Hepatocyte (in vitro differentiated cells): ENCODE measurements at regions not wholly inside any gene's neighbourhood (a gene's known extent, or its start where the extent isn't known, plus 50 kb on each side); places are given as distances from the start of the nearest gene placed in this dataset.

Experiments used
- DNase-seq: peaks from one replicate; pipeline ENCODE4 v3.0.0-alpha.2; 2016; ENCODE audit warnings: low spot score
- H2AFZ ChIP-seq: fragments of 200-600 bp; sonication (generic); 2 replicates; pipeline ENCODE4 v1.6.0; 2016; ENCODE audit warnings: antibody characterized with exemption, mild to moderate bottlenecking
- H3K27ac ChIP-seq: fragments of 200-600 bp; sonication (generic); 2 replicates; pipeline ENCODE4 v1.5.1; 2016; ENCODE audit warnings: mild to moderate bottlenecking
- H3K27me3 ChIP-seq: fragments of 200-600 bp; sonication (generic); 2 replicates; pipeline ENCODE4 v1.6.1; 2016
- H3K36me3 ChIP-seq: fragments of 200-600 bp; sonication (generic); replicated peaks from 2 replicates; pipeline ENCODE4 v1.5.1; 2016; ENCODE audit warnings: low read depth; ENCODE audit not compliant: insufficient read depth
- H3K4me1 ChIP-seq: fragments of 200-600 bp; sonication (generic); 2 replicates; pipeline ENCODE4 v1.5.1; 2016; ENCODE audit warnings: mild to moderate bottlenecking, moderate library complexity; ENCODE audit not compliant: insufficient read depth
- H3K4me2 ChIP-seq: fragments of 200-600 bp; sonication (generic); 2 replicates; pipeline ENCODE4 v1.6.0; 2016
- H3K4me3 ChIP-seq: fragments of 200-600 bp; sonication (generic); 2 replicates; pipeline ENCODE4 v1.5.1; 2016; ENCODE audit warnings: mild to moderate bottlenecking
- H3K79me2 ChIP-seq: fragments of 200-600 bp; sonication (generic); 2 replicates; pipeline ENCODE4 v1.6.0; 2017; ENCODE audit warnings: mild to moderate bottlenecking
- H3K9me2 ChIP-seq: fragments of 200-600 bp; sonication (generic); replicated peaks from 2 replicates; pipeline ENCODE4 v1.6.0; 2017; ENCODE audit warnings: mild to moderate bottlenecking; ENCODE audit not compliant: insufficient read depth
- H3K9me3 ChIP-seq: fragments of 200-600 bp; sonication (generic); 2 replicates; pipeline ENCODE4 v1.5.1; 2016; ENCODE audit warnings: low read depth, mild to moderate bottlenecking
- H4K20me1 ChIP-seq: fragments of 200-600 bp; sonication (generic); 2 replicates; pipeline ENCODE4 v1.6.0; 2016; ENCODE audit warnings: mild to moderate bottlenecking; ENCODE audit not compliant: insufficient read depth, poor library complexity, severe bottlenecking
- CTCF ChIP-seq: fragments of 200-600 bp; sonication (generic); IDR thresholded peaks from 2 replicates; pipeline ENCODE4 v1.5.1; 2016; ENCODE audit warnings: antibody characterized with exemption, mild to moderate bottlenecking; ENCODE audit not compliant: poor library complexity
- EZH2 ChIP-seq: fragments of 200-600 bp; sonication (generic); IDR thresholded peaks from 2 replicates; pipeline ENCODE4 v1.6.1; 2016; ENCODE audit warnings: antibody characterized with exemption, mild to moderate bottlenecking, borderline replicate concordance
- EZH2phosphoT487 ChIP-seq: fragments of 200-600 bp; sonication (generic); IDR thresholded peaks from one replicate; pipeline ENCODE4 v1.6.1; 2018; ENCODE audit warnings: antibody characterized with exemption, mild to moderate bottlenecking, low read depth, moderate library complexity; ENCODE audit not compliant: unreplicated experiment, severe bottlenecking
- WGBS: methylation state at CpG from one replicate; pipeline ENCODE4 v1.1.6; 2016; ENCODE audit warnings: low lambda C conversion rate; ENCODE audit errors: missing lambda C conversion rate; 5-methylcytosine and 5-hydroxymethylcytosine counted together

GRCh38 chr4:156146571-156146970, 192.9 kb upstream of the CTSO start:
- H3K9me3 ChIP-seq = no peaks in the 10 kb centered on the region
- no peak overlapping the region for H3K4me3 ChIP-seq
- H4K20me1 ChIP-seq = no peaks in the 10 kb centered on the region
- TF ChIP-seq EZH2 (no peak), EZH2phosphoT487 (no peak), CTCF (no peak)
- H3K27me3 ChIP-seq = no peaks in the 10 kb centered on the region
- H3K4me1 ChIP-seq = no peaks in the 10 kb centered on the region
- no peaks in the 10 kb centered on the region for H3K79me2 ChIP-seq
- H3K4me2 ChIP-seq = no peak overlapping the region
- no peaks in the 10 kb centered on the region for H3K36me3 ChIP-seq
- H2AFZ ChIP-seq = no peak overlapping the region
- WGBS = 87% methylated on average over 2 of the region's 2 CpGs
- H3K9me2 ChIP-seq = no peaks in the 10 kb centered on the region
- no peak overlapping the region for H3K27ac ChIP-seq
- DNase-seq = no peak

GRCh38 chr4:156144961-156145360, 191.3 kb upstream of the CTSO start:
- Histone ChIP-seq H3K4me3 (no peak overlapping the region), H3K4me1 (no peaks in the 10 kb centered on the region), H3K4me2 (no peak overlapping the region), H3K79me2 (no peaks in the 10 kb centered on the region), H3K27ac (no peak overlapping the region), H2AFZ (no peak overlapping the region), H3K9me3 (no peaks in the 10 kb centered on the region), H3K9me2 (no peaks in the 10 kb centered on the region), H3K36me3 (no peaks in the 10 kb centered on the region), H4K20me1 (no peaks in the 10 kb centered on the region), H3K27me3 (no peaks in the 10 kb centered on the region)
- TF ChIP-seq CTCF (no peak), EZH2 (no peak), EZH2phosphoT487 (no peak)
- DNase-seq = no peak
- 80% methylated on average over 3 of the region's 3 CpGs for WGBS

GRCh38 chr4:156138781-156139280, 185.2 kb upstream of the CTSO start:
- Histone ChIP-seq H3K9me2 (no peaks in the 10 kb centered on the region), H3K36me3 (no peaks in the 10 kb centered on the region), H2AFZ (no peak overlapping the region), H3K4me1 (peaks cover 7% of the 10 kb centered on the region), H3K27me3 (no peaks in the 10 kb centered on the region), H3K79me2 (no peaks in the 10 kb centered on the region), H3K27ac (no peak overlapping the region), H3K4me2 (no peak overlapping the region), H4K20me1 (no peaks in the 10 kb centered on the region), H3K9me3 (no peaks in the 10 kb centered on the region), H3K4me3 (no peak overlapping the region)
- WGBS = 76% methylated on average over 9 of the region's 9 CpGs
- TF ChIP-seq CTCF (no peak), EZH2 (no peak), EZH2phosphoT487 (no peak)
- DNase-seq = no peak
